ENCODE measurements at regions not wholly inside any gene's neighbourhood (a gene's known extent, or its start where the extent isn't known, plus 50 kb on each side); places are given as distances from the start of the nearest gene placed in this dataset.

- DNase-seq (ENCODE audit: low read depth, low spot score), result no peak
- H3K27ac Mint-ChIP-seq (ENCODE audit: unreplicated experiment), result no peak overlapping the region
- TF ChIP-seq, protein P1, sequence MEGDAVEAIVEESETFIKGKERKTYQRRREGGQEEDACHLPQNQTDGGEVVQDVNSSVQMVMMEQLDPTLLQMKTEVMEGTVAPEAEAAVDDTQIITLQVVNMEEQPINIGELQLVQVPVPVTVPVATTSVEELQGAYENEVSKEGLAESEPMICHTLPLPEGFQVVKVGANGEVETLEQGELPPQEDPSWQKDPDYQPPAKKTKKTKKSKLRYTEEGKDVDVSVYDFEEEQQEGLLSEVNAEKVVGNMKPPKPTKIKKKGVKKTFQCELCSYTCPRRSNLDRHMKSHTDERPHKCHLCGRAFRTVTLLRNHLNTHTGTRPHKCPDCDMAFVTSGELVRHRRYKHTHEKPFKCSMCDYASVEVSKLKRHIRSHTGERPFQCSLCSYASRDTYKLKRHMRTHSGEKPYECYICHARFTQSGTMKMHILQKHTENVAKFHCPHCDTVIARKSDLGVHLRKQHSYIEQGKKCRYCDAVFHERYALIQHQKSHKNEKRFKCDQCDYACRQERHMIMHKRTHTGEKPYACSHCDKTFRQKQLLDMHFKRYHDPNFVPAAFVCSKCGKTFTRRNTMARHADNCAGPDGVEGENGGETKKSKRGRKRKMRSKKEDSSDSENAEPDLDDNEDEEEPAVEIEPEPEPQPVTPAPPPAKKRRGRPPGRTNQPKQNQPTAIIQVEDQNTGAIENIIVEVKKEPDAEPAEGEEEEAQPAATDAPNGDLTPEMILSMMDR (conservative IDR thresholded peaks at IDR 0.05), result no peak
- H3K36me3 Mint-ChIP-seq (ENCODE audit: low read depth), result no peaks in the 10 kb centered on the region
- H3K27me3 Mint-ChIP-seq (ENCODE audit: low read depth), result no peaks in the 10 kb centered on the region
- no peak overlapping the region for H3K4me3 Mint-ChIP-seq
- peaks cover 3% of the 10 kb centered on the region for H3K9me3 Mint-ChIP-seq
- no peaks in the 10 kb centered on the region for H3K4me1 Mint-ChIP-seq
These were observed 1002.3 kb downstream of the TDRD15 start for GRCh38 chr2:22126106-22126505.

- H3K36me3 Mint-ChIP-seq (ENCODE audit: low read depth), result no peaks in the 10 kb centered on the region
- peaks cover 3% of the 10 kb centered on the region for H3K9me3 Mint-ChIP-seq
- DNase-seq (ENCODE audit: low read depth, low spot score), result no peak
- H3K4me1 Mint-ChIP-seq, result no peaks in the 10 kb centered on the region
- TF ChIP-seq, protein P1 (conservative IDR thresholded peaks at IDR 0.05), result no peak
- H3K27ac Mint-ChIP-seq (ENCODE audit: unreplicated experiment), result no peak overlapping the region
- no peak overlapping the region for H3K4me3 Mint-ChIP-seq
- no peaks in the 10 kb centered on the region for H3K27me3 Mint-ChIP-seq (ENCODE audit: low read depth)
These were observed 1003.2 kb downstream of the TDRD15 start for GRCh38 chr2:22126978-22127377.

DNA sequence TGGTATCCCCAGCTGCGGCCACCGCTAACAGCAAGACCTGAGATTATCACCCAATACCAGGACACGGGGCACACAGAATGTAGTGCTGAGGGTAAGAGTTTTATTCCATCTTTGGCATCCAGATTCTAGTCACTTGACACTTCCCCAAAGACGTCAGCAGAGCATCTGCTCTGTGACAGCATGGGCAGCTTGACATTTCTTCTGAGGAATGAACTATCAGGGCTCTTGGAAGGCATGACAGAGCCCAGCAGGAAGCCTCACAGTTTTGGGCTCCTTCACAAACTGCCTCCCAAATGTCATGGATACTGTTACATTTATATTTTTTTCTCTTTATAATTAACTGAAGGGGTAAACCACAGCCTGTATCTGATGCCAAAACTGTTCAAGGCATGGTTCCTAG lies 1010.7 kb downstream of the TDRD15 start:
- H3K36me3 Mint-ChIP-seq (ENCODE audit: low read depth), result no peaks in the 10 kb centered on the region
- TF ChIP-seq, protein P1 (conservative IDR thresholded peaks at IDR 0.05), result no peak
- no peak for DNase-seq (ENCODE audit: low read depth, low spot score)
- H3K27me3 Mint-ChIP-seq (ENCODE audit: low read depth), result no peaks in the 10 kb centered on the region
- H3K4me3 Mint-ChIP-seq, result no peak overlapping the region
- H3K27ac Mint-ChIP-seq (ENCODE audit: unreplicated experiment), result no peak overlapping the region
- no peaks in the 10 kb centered on the region for H3K4me1 Mint-ChIP-seq
- no peaks in the 10 kb centered on the region for H3K9me3 Mint-ChIP-seq

GRCh38 chr2:22136446-22136845 lies 1012.7 kb downstream of the TDRD15 start:
- TF ChIP-seq, protein P1 (conservative IDR thresholded peaks at IDR 0.05), result no peak
- no peaks in the 10 kb centered on the region for H3K36me3 Mint-ChIP-seq (ENCODE audit: low read depth)
- no peaks in the 10 kb centered on the region for H3K4me1 Mint-ChIP-seq
- no peaks in the 10 kb centered on the region for H3K9me3 Mint-ChIP-seq
- H3K27me3 Mint-ChIP-seq (ENCODE audit: low read depth), result no peaks in the 10 kb centered on the region
- H3K27ac Mint-ChIP-seq (ENCODE audit: unreplicated experiment), result no peak overlapping the region
- DNase-seq (ENCODE audit: low read depth, low spot score), result no peak
- H3K4me3 Mint-ChIP-seq, result no peak overlapping the region

DNA sequence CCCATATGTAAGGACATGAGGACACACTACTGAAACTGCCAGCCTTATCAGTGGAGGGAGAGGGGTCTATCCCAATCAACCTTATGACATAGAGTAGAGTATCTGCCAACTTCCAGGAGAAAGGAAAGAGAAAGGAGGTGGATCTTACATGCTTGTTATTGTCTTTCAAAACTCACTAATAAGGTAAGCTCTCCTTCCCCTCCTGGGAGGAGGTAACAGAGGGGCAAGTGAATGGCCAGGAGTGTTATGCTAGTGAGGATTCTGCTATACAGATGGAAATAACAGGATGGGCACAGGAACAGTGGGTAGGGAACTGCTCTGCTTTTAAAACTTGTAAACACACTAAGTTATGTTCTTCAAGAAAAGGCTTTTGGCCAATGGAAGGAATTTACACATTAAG lies 1020.1 kb downstream of the TDRD15 start:
- Mint-ChIP-seq H3K36me3 (ENCODE audit: low read depth) (no peaks in the 10 kb centered on the region), H3K27me3 (ENCODE audit: low read depth) (no peaks in the 10 kb centered on the region), H3K9me3 (peaks cover 6% of the 10 kb centered on the region), H3K4me1 (no peaks in the 10 kb centered on the region), H3K27ac (ENCODE audit: unreplicated experiment) (no peak overlapping the region), H3K4me3 (no peak overlapping the region)
- TF ChIP-seq, protein P1 (conservative IDR thresholded peaks at IDR 0.05), result no peak
- no peak for DNase-seq (ENCODE audit: low read depth, low spot score)

All from neural crest cell (in vitro differentiated cells).